ENCODE measurements at regions not wholly inside any gene's neighbourhood (a gene's known extent, or its start where the extent isn't known, plus 50 kb on each side); places are given as distances from the start of the nearest gene placed in this dataset.
"Not testable (repeated sequence)": the region's sequence is repeated elsewhere in the genome, so short reads cannot be mapped to it uniquely, and the experiment has no call there.

- intact Hi-C loops (cut with micrococcal nuclease; ENCODE audit: unreplicated experiment), result no loop called here
- ChIA-PET CTCF (no interaction called here), POLR2A (ENCODE audit: unreplicated experiment) (no interaction called here)
- DNase-seq, result no peak
- no peak for TF ChIP-seq CTCF (conservative IDR thresholded peaks at IDR 0.05)
- no peak for TF ChIP-seq EZH2 (IDR thresholded peaks at IDR 0.05; ENCODE audit: low read depth)
- H2AFZ ChIP-seq, result no peak overlapping the region
- H3K79me2 ChIP-seq (ENCODE audit: low read depth), result no peaks in the 10 kb centered on the region
- H4K20me1 ChIP-seq (ENCODE audit: insufficient read depth), result no peaks in the 10 kb centered on the region
- no TSS peak for BruUV-seq (replicated peaks)
- H3K4me1 ChIP-seq (replicated peaks; ENCODE audit: insufficient read depth), result no peaks in the 10 kb centered on the region
- H3K27ac ChIP-seq, result no peak overlapping the region
- H3K4me2 ChIP-seq, result no peak overlapping the region
- no peaks in the 10 kb centered on the region for H3K9me3 ChIP-seq (ENCODE audit: insufficient read depth, low read depth)
- no peak overlapping the region for H3K4me3 ChIP-seq
- H3K36me3 ChIP-seq (ENCODE audit: low read depth), result no peaks in the 10 kb centered on the region
- no peaks in the 10 kb centered on the region for H3K9me2 ChIP-seq (ENCODE audit: insufficient read depth)
- H3K27me3 ChIP-seq (ENCODE audit: insufficient read depth, low read depth), result no peaks in the 10 kb centered on the region
- no peaks in the 10 kb centered on the region for H3F3A ChIP-seq (ENCODE audit: insufficient read depth, low read depth)
Measured at GRCh38 chr1:238396140-238396539, 505.4 kb upstream of the ZP4 start.

GRCh38 chr1:238384381-238384780 is 493.7 kb upstream of the ZP4 start:
- POLR2A ChIA-PET (ENCODE audit: unreplicated experiment), result no interaction called here
- Histone ChIP-seq H3K79me2 (ENCODE audit: low read depth) (no peaks in the 10 kb centered on the region), H3F3A (ENCODE audit: insufficient read depth, low read depth) (no peaks in the 10 kb centered on the region), H3K4me1 (replicated peaks; ENCODE audit: insufficient read depth) (no peaks in the 10 kb centered on the region), H3K36me3 (ENCODE audit: low read depth) (no peaks in the 10 kb centered on the region), H2AFZ (no peak overlapping the region), H3K4me3 (no peak overlapping the region), H3K27me3 (ENCODE audit: insufficient read depth, low read depth) (no peaks in the 10 kb centered on the region), H3K9me3 (ENCODE audit: insufficient read depth, low read depth) (no peaks in the 10 kb centered on the region), H4K20me1 (ENCODE audit: insufficient read depth) (no peaks in the 10 kb centered on the region), H3K27ac (no peak overlapping the region), H3K9me2 (ENCODE audit: insufficient read depth) (no peaks in the 10 kb centered on the region), H3K4me2 (no peak overlapping the region)
- TF ChIP-seq CTCF (conservative IDR thresholded peaks at IDR 0.05), result no peak
- TF ChIP-seq EZH2 (IDR thresholded peaks at IDR 0.05; ENCODE audit: low read depth), result no peak
- CTCF ChIA-PET, result no interaction called here
- DNase-seq, result no peak
- intact Hi-C loops (cut with micrococcal nuclease; ENCODE audit: unreplicated experiment), result no loop called here
- BruUV-seq (replicated peaks), result no TSS peak

GRCh38 chr1:238380167-238380566 is 489.4 kb upstream of the ZP4 start:
- H3K36me3 ChIP-seq (ENCODE audit: low read depth), result no peaks in the 10 kb centered on the region
- no peaks in the 10 kb centered on the region for H3F3A ChIP-seq (ENCODE audit: insufficient read depth, low read depth)
- no peaks in the 10 kb centered on the region for H3K79me2 ChIP-seq (ENCODE audit: low read depth)
- CTCF ChIA-PET, result no interaction called here
- no peak overlapping the region for H2AFZ ChIP-seq
- H3K27me3 ChIP-seq (ENCODE audit: insufficient read depth, low read depth), result no peaks in the 10 kb centered on the region
- no peaks in the 10 kb centered on the region for H3K9me2 ChIP-seq (ENCODE audit: insufficient read depth)
- H3K4me1 ChIP-seq (replicated peaks; ENCODE audit: insufficient read depth), result no peaks in the 10 kb centered on the region
- no peak overlapping the region for H3K4me3 ChIP-seq
- intact Hi-C loops (cut with micrococcal nuclease; ENCODE audit: unreplicated experiment), result no loop called here
- BruUV-seq (replicated peaks), result no TSS peak
- TF ChIP-seq CTCF (conservative IDR thresholded peaks at IDR 0.05) (no peak), EZH2 (IDR thresholded peaks at IDR 0.05; ENCODE audit: low read depth) (no peak)
- no peak overlapping the region for H3K4me2 ChIP-seq
- no peak for DNase-seq
- H4K20me1 ChIP-seq (ENCODE audit: insufficient read depth), result no peaks in the 10 kb centered on the region
- H3K9me3 ChIP-seq (ENCODE audit: insufficient read depth, low read depth), result no peaks in the 10 kb centered on the region
- POLR2A ChIA-PET (ENCODE audit: unreplicated experiment), result no interaction called here
- no peak overlapping the region for H3K27ac ChIP-seq

- H3K27me3 ChIP-seq (ENCODE audit: insufficient read depth, low read depth); BruUV-seq (replicated peaks); H3K9me2 ChIP-seq (ENCODE audit: insufficient read depth); intact Hi-C loops (cut with micrococcal nuclease; ENCODE audit: unreplicated experiment); H3K79me2 ChIP-seq (ENCODE audit: low read depth); H3K9me3 ChIP-seq (ENCODE audit: insufficient read depth, low read depth); H3K27ac ChIP-seq; H4K20me1 ChIP-seq (ENCODE audit: insufficient read depth); CTCF ChIA-PET; H3K4me1 ChIP-seq (replicated peaks; ENCODE audit: insufficient read depth); H3F3A ChIP-seq (ENCODE audit: insufficient read depth, low read depth); POLR2A ChIA-PET (ENCODE audit: unreplicated experiment); H3K4me3 ChIP-seq; H3K4me2 ChIP-seq; H3K36me3 ChIP-seq (ENCODE audit: low read depth); H2AFZ ChIP-seq; DNase-seq: not testable (repeated sequence)
Measured at GRCh38 chr1:238379446-238379845, 488.7 kb upstream of the ZP4 start.
